Endodermal cell (in vitro differentiated cells): ENCODE measurements at regions not wholly inside any gene's neighbourhood (a gene's known extent, or its start where the extent isn't known, plus 50 kb on each side); places are given as distances from the start of the nearest gene placed in this dataset.

ENCODE experiments used
- DNase-seq: peaks from one replicate; pipeline ENCODE4 v3.0.0-alpha.2; 2017
- H3K27ac ChIP-seq: 2 replicates; pipeline ENCODE4 v1.5.1; 2013; ENCODE audit warnings: mild to moderate bottlenecking, low read depth, low read length, moderate library complexity
- H3K27me3 ChIP-seq: 2 replicates; pipeline ENCODE4 v1.6.1; 2013; ENCODE audit warnings: mild to moderate bottlenecking, low read length, moderate library complexity; ENCODE audit not compliant: insufficient read depth, control insufficient read depth, poor library complexity, severe bottlenecking
- H3K36me3 ChIP-seq: 2 replicates; pipeline ENCODE4 v1.7.0; 2013; ENCODE audit warnings: mild to moderate bottlenecking, low read length, moderate library complexity; ENCODE audit not compliant: control insufficient read depth, insufficient read depth
- H3K4me1 ChIP-seq: one replicate; pipeline ENCODE4 v1.7.0; 2013; ENCODE audit warnings: low read length; ENCODE audit not compliant: control insufficient read depth, insufficient read depth
- H3K4me3 ChIP-seq: 2 replicates; pipeline ENCODE4 v1.5.1; 2013; ENCODE audit warnings: mild to moderate bottlenecking, low read length, moderate library complexity
- H3K9ac ChIP-seq: 2 replicates; pipeline ENCODE4 v1.6.1; 2013; ENCODE audit warnings: mild to moderate bottlenecking, low read length, moderate library complexity; ENCODE audit not compliant: poor library complexity, severe bottlenecking; ENCODE audit errors: extremely low read depth
- H3K9me3 ChIP-seq: 2 replicates; pipeline ENCODE4 v1.6.1; 2013; ENCODE audit warnings: mild to moderate bottlenecking, low read length, moderate library complexity; ENCODE audit not compliant: control insufficient read depth
- H3K27ac Mint-ChIP-seq: 2 replicates; pipeline ENCODE4 v1.8.0; 2020; ENCODE audit warnings: mixed read lengths
- H3K27me3 Mint-ChIP-seq: 2 replicates; pipeline ENCODE4 v1.8.0; 2021; ENCODE audit warnings: mild to moderate bottlenecking, mixed read lengths; ENCODE audit not compliant: insufficient read depth
- H3K36me3 Mint-ChIP-seq: 2 replicates; pipeline ENCODE4 v1.8.0; 2020; ENCODE audit warnings: low read depth, mixed read lengths
- H3K4me1 Mint-ChIP-seq: 2 replicates; pipeline ENCODE4 v1.8.0; 2020; ENCODE audit warnings: mixed read lengths
- H3K4me3 Mint-ChIP-seq: 2 replicates; pipeline ENCODE4 v1.8.0; 2020; ENCODE audit warnings: mild to moderate bottlenecking, moderate library complexity, mixed read lengths
- H3K9me3 Mint-ChIP-seq: 2 replicates; pipeline ENCODE4 v1.8.0; 2020; ENCODE audit warnings: mild to moderate bottlenecking, mixed read lengths
- CTCF ChIP-seq: fragments of 200-600 bp; sonication (generic); conservative IDR thresholded peaks from 2 replicates; pipeline ENCODE4 v1.5.0; 2021; ENCODE audit warnings: antibody characterized with exemption, mild to moderate bottlenecking
- WGBS, 2 experiments: methylation state at CpG; one replicate each; pipeline versions ENCODE4 v1.1.5 to v1.1.7; 2013; ENCODE audit warnings: missing lambda C conversion rate in 2 of 2, mixed read lengths in 1 of 2; ENCODE audit not compliant: insufficient coverage in 1 of 2, insufficient read length in 1 of 2; 5-methylcytosine and 5-hydroxymethylcytosine counted together

DNA sequence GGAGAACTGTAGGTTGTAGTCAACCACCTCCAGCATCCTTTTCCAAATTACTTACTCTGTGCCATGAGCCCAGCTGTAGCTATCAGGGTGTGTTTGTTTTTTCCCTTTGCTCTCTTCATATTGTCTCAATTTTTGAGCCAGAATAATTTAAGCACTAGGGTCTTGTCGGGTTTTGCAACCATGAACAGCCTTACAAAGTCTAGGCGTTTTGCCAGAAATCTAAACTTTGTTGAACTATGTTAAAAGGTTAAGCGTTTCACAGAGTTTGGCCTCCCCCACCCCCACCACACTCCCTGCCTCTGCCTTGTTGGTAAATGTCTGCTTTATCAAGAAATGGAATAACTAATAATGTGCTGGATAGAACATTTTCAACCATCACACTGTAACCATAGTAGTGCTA is 190.6 kb upstream of the TTC29 start:
- Histone ChIP-seq H3K4me1 (peaks cover 3% of the 10 kb centered on the region), H3K27ac (no peak overlapping the region), H3K9me3 (peaks cover 5% of the 10 kb centered on the region), H3K36me3 (no peaks in the 10 kb centered on the region), H3K27me3 (no peaks in the 10 kb centered on the region), H3K9ac (no peak overlapping the region), H3K4me3 (no peak overlapping the region)
- Mint-ChIP-seq H3K4me1 (peaks cover 19% of the 10 kb centered on the region), H3K27ac (no peak overlapping the region), H3K4me3 (no peak overlapping the region), H3K27me3 (no peaks in the 10 kb centered on the region), H3K9me3 (peaks cover 2% of the 10 kb centered on the region), H3K36me3 (no peaks in the 10 kb centered on the region)
- 83% methylated on average over 2 of the region's 3 CpGs; no CpG with 5 or more reads in 1 of the 2 experiments for WGBS, 2 experiments
- no peak for DNase-seq
- no peak for TF ChIP-seq CTCF

DNA sequence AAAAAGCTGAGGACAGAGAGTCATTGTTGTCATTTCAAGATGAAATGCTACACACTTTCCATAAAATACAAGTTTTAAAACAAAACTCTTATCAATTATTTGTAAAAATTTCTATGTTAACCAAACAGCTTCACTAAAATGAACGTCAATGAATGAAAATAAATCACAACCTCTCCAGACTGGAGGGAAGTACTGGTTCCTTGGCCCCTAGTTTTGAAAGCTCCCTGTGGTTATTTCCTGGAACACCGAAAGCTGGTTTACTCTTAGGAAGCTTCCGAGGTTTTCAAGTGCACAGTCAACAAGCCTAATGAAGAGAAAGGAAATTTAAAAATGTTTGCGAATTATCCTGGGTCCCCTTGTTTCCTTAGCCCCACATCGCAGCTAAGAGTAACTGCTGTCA is 191.1 kb upstream of the TTC29 start:
- Histone ChIP-seq H3K9me3 (peaks cover 5% of the 10 kb centered on the region), H3K9ac (no peak overlapping the region), H3K36me3 (no peaks in the 10 kb centered on the region), H3K4me1 (peaks cover 3% of the 10 kb centered on the region), H3K27ac (no peak overlapping the region), H3K27me3 (no peaks in the 10 kb centered on the region), H3K4me3 (no peak overlapping the region)
- no peak for TF ChIP-seq CTCF
- Mint-ChIP-seq H3K27ac (no peak overlapping the region), H3K27me3 (no peaks in the 10 kb centered on the region), H3K9me3 (peaks cover 2% of the 10 kb centered on the region), H3K36me3 (no peaks in the 10 kb centered on the region), H3K4me3 (no peak overlapping the region), H3K4me1 (peaks cover 19% of the 10 kb centered on the region)
- no peak for DNase-seq
- WGBS, 2 experiments = 89 to 90% methylated on average over 5 of the region's 5 CpGs

DNA sequence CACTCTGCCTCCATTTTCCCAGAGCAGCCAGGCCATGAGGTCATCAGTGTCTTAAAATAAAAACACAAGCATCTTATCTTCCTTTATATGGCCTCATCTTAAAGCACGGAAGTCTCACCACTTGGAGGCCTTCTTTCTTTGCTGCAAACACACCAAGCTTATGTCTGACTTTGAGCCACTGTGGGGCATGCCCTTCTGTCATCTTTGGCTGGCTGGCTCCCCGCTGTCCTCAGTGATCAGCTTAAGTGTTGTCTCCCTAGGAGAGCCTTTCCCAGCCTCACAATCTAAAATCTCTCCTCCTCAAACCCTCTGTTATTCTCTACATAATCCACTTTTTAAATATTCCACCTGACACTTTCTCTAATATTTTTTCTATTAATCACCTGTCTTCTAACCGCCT is 191.6 kb upstream of the TTC29 start:
- H3K36me3 ChIP-seq = no peaks in the 10 kb centered on the region
- H3K4me1 ChIP-seq = peaks cover 3% of the 10 kb centered on the region
- peaks cover 19% of the 10 kb centered on the region for H3K4me1 Mint-ChIP-seq
- H3K9me3 Mint-ChIP-seq = peaks cover 2% of the 10 kb centered on the region
- 75 to 86% methylated on average over 2 to 3 of the region's 3 CpGs for WGBS, 2 experiments
- no peak overlapping the region for H3K27ac Mint-ChIP-seq
- no peak overlapping the region for H3K27ac ChIP-seq
- H3K4me3 ChIP-seq = no peak overlapping the region
- H3K4me3 Mint-ChIP-seq = no peak overlapping the region
- H3K27me3 Mint-ChIP-seq = no peaks in the 10 kb centered on the region
- H3K27me3 ChIP-seq = no peaks in the 10 kb centered on the region
- H3K9me3 ChIP-seq = peaks cover 5% of the 10 kb centered on the region
- no peak for TF ChIP-seq CTCF
- no peak overlapping the region for H3K9ac ChIP-seq
- no peaks in the 10 kb centered on the region for H3K36me3 Mint-ChIP-seq
- peak; percentile 67 for DNase-seq
